ENCODE measurements at regions not wholly inside any gene's neighbourhood (a gene's known extent, or its start where the extent isn't known, plus 50 kb on each side); places are given as distances from the start of the nearest gene placed in this dataset.
"Not testable (repeated sequence)": the region's sequence is repeated elsewhere in the genome, so short reads cannot be mapped to it uniquely, and the experiment has no call there.

DNA sequence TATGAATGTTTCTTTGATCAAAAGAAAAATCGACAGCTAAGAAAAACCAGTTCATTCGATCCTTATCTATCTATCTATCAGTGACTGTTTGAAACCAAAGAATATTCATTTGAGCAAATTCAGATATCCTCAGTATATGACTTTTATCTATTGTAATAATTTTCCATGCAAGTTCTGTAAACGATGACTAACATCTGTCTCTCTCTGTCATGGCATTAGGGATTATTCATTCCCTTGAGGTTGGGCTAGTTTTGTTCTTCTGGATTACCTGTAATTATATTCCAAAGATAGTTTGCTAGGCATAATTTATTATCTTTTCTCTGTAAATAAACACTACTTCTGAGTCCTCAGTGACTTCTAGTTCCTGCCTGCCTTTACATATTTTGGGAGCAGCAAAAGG, 497.7 kb upstream of the CDH11 start:
- DNase-seq (ENCODE audit: low spot score), result no peak

DNA sequence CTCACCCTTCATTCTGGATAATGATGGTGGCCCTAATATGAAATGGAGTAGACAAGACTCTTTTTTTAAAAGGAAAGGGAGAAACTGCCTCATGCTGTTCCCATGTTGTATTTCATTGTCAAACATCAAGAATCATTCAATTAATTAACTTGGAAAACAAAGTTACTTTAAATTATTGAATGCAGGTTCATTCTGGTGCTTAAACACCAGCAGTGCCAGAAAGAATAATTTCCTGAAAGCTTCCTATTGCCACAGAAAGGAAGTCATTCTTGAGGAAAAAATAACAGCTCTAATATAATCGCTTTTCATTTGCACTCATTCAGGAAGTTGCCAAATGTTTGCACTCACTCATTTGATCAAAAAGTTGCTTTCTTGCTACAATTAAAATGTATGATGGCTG, 497.1 kb upstream of the CDH11 start:
- no peak for DNase-seq (ENCODE audit: low spot score)

DNA sequence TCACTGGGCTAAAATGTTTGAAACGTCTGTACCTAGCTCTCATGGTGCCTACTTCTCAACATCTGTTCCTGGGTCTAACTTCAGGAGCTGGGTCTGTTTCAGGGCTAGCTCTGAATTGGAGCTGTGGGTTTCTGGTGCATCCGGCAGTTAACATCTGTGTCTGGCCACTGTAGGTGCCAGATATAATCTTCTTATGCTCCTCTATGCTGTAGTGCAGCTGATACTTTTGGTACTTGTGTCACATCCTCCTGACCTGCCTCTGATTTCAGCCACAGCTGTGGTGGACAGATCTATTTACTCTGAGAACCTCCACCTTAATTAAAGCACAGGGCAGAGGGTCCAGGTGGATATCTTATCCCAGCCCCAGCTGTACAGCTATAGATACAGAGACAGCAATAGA, 496.5 kb upstream of the CDH11 start:
- no peak for DNase-seq (ENCODE audit: low spot score)

DNA sequence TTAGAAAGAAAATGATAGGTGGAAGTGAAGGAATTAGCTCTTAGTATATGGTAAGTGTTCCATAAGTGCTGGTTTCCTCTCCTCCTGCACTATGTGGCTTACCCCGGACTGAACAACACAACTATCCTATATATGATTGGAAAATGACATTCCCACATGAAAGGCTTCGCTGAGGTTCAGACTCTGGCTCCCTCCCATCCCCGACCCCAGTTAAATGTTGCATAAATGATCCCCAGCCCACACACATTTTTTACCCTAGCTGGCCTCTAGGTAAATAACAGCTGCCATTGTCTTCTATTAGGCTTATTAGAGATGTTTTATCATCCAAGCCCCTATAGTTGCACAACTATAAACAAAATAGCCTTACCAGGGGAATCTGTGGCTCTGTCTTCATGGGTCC, 495.6 kb upstream of the CDH11 start:
- DNase-seq (ENCODE audit: low spot score), result no peak

DNA sequence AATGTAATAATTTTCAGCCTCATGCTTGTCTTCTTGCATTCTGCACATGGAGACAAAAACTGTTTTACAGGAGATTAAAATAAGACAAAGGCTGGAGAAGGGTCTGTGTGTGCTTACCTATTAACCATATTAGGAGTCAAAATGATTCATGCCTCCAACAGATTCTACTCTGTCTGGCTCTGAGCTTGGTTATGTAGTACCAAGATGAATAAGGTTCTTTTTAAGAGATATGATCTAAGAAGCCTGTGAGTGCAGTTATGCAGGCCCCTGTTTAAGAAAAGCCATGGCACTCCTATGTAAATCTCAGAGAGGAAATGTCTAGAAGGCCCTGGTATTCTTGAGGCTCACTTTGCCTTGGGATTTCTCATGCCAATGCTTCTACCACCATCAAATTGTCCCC, 486.6 kb upstream of the CDH11 start:
- DNase-seq (ENCODE audit: low spot score), result no peak

DNA sequence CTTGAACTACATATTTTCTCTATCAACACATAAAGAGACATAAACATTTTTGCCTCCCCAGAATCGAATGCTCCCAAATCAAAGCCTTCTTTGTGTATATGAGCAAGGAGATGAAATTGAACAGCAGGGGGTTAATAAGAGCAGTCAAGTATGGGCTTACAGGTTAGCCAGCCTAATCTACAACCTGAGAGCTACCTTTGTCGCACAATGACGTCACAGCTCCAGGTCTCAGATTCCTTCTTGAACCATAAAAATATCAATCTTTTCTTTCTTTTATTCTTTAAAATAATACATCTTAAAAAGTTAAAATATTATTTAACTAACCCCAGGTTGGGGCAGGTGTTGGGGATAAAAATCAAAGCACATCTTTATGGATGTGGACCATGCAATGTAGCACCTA, 482.9 kb upstream of the CDH11 start:
- no peak for DNase-seq (ENCODE audit: low spot score)

DNA sequence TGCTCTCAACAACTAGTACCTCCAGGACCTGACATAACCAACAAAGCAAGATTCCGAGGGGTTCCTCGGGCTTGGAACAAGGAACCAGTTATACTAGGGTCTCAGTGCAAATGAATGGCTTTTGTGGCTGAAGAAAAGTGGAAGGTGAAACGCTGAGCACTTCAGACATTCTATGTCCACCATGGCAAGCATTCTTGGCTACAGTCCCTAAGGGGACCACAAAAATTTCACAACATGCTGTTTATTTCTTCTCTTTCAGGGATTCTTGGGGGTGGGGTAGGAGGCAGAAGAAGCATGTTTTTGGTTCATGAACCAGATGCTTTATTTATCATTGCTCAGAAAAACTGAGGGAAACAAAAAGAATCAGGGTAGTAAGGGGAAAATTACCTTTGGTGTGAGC, 479.9 kb upstream of the CDH11 start:
- no peak for DNase-seq (ENCODE audit: low spot score)

DNA sequence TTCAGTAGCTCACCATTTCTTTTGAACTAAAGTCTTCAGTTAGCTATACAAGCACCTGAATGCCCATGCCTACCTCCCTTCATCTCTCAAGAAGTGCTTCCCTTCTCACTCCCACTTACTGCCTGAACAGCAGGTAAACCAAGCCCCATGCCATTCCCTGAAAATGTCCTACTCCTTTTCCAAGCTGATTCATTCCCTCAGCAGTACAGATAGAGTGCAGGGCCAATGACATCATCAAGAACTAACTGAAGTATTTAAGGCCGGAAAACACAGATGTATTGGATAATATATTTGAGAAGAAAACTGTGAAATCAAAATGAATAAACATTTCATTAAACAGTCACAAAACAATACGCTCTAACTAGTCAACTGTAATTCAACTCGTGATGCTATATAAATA, 478.8 kb upstream of the CDH11 start:
- no peak for DNase-seq (ENCODE audit: low spot score)

DNA sequence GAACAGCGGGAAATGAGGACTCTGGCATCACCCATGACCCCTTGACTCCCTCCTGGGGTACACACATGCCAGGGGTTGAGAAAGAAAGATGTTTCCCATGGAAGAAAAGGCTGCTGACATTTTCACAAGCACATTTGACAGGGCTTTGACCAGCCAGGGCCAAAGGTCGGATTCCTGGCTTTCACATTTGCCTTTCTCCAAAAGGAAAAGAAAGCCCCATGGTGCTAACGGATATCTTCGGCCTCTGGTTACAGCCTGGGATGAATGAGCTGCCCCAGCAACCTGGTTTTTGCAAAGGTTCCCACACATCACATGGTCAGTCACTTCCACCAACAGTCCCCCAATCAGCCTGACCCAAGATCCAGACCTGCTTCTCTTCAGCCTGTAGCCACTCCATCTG, 478.2 kb upstream of the CDH11 start:
- DNase-seq (ENCODE audit: low spot score), result no peak

DNA sequence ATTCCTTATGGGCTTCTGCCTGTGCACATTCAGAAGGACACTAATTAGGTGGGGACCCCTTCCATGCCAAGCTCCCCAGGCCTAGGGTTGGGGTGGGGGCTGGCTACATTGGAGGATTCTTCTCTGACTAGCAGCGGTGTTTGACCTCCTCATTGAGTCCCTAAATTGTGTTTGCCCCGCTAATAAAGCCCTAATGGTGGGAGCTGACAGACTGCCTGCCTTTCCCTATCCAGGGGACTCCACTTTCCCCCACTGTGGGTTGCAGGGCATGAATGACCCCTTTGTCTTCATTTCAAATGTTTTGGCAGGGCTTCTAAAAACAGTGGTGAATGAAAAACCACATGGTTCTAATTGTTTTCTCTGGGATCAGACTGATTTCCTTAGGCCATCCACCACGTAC, 476.8 kb upstream of the CDH11 start:
- no peak for DNase-seq (ENCODE audit: low spot score)

DNA sequence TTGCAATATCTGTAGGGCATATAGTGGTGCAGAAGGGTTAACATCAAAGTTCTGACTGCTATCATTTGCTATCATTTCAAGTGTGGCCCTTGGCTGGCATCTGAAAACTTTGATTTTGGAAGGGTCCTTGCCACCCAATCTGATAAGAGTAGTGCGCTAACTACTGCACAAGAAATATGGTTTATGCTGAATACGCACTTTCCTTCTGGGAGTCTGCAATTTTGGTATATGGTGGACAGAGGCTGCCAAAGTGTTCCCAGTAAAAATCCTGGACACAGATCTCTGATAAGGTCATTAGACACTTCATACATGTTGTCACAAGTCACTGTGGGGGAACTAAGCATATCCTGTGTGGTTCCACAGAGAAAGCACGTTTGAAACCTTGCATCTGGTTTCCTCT, 461.6 kb upstream of the CDH11 start:
- no peak for DNase-seq (ENCODE audit: low spot score)

DNA sequence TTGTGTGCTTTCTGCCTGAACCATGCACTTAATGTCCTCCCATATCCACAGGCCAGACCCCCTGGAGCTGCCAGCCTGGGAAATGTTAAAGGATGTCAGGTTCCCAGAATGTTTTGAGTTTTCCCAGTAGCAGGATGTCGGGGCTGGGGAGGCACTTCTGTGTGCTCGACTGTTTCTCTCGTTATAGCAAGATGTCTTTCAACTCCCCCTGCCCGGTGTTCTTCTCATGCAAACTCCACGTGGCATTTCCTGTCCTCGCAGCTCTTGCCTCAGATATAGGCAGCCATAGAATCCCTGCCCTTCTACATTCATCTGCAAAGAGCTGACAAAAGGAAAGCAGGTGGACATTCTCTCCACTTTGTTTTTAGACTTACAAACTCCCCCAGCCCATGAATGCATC, 457.2 kb upstream of the CDH11 start:
- no peak for DNase-seq (ENCODE audit: low spot score)

DNA sequence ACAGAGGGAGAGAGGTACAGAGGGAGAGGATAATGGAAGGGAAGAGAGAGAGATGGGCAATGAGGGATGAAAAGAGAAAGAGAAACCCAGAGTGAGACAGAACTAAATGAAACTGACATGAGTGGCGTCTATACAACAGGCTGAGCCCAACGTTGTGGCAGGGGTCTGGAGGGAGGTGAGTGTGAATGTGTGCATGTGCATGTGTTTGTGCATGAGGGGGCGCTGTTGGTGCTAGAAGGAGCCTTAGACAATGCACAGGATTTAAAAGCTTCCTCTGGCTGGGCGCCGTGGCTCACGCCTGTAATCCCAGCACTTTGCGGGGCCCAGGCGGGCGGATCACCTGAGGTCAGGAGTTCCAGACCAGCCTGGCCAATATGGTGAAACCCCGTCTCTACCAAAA, 454.8 kb upstream of the CDH11 start:
- DNase-seq (ENCODE audit: low spot score), result no peak

DNA sequence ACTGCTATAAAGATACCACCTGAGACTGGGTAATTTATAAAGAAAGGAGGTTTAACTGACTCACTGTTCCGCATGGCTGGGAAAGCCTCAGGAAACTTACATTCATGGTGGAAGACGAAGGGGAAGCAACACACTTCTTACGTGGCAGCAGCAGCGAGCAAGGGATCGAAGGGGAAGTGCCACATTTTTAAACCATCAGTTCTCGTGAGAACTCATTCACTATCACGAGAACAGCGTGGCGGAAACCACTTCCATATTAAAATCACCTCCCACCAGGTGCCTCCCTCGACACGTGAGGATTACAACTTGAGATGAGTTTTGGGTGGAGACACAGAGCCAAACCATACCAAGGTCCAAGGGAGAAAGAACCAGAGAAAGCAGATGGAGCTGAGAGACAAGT, 454.3 kb upstream of the CDH11 start:
- DNase-seq (ENCODE audit: low spot score), result no peak

DNA sequence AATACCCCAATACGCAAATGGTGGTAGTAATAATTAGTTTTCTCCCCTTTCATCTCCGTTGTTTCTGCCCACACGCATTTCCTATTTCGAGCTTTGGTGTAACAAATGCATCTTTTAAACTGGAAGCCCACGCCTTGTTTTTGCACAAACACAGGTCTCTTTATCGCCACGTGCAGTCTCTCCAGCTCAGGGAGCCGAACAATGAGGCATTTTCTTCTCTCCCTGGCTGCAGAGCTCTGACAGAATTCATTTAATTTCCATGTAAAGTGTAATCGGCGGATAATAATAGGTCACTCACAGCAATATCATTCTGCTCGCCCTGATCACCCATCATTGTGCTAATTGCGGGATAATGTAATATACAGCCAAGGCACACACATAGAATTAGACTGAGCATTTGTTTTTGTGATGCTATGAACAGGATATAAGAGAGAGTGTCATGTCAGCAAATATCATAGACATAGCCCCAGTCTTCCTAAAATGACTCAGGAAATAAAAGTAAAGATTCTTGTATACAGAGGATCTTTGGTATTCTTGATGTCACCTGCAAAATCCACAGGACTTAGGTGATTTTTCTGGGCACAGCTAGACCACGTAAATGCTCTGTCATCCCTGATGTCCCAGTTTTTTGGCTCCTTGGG, 452.6 kb upstream of the CDH11 start:
- DNase-seq (ENCODE audit: low spot score), result no peak

DNA sequence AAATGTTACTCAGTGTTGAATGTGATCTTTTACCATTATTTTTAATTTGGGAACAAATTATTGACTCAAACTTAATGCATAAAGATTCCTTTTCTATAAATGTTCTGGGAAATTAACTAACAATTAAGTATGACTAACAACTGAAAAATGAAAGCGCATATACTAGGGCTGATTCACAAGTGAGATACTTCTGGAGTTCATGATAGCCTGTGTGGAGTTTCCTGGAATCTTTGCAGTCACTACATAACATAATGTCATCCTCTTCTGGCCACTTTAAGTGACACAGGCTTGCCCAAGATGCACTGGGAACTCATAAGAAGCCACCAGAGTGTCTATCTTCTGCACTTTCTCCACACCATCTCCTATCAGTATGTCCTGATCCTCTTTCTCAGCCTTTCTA, 450.3 kb upstream of the CDH11 start:
- no peak for DNase-seq (ENCODE audit: low spot score)

DNA sequence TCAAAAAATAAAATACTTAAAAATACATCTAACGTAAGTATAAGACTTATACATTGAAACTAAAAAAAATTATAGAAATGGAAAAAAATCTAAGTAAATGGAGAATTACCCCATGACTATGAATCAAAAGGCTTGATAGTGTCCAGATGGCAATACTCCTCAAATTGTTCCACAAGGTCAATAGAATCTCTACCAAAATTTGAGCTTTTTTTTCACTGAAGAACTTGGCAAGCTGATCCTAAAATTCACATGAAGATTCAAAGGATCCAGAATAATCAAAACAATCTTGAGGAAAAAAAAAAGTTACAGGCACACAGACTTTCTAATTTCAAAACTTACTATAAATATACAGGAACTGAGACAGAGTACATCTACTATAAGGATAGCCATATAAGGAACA, 448.4 kb upstream of the CDH11 start:
- DNase-seq (ENCODE audit: low spot score), result no peak

DNA sequence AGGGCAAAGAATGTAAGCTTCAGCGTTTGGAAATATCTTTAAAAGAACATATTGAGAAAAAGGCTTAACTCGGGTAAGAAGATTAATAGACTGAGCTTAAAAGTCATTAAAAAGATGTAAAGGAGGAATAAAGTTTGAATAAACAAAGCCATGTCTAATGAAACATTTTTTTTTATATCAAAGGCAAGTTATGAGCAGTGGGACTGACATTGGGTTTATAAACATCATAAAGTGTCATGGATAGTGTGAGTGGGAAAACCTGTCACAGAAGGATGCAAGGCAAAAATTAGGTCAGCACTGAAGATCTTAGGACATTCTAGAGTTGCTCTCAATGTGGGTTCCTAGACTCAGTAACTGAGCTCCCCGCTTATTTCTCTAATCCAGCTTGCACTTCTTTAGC, 438.0 kb upstream of the CDH11 start:
- DNase-seq (ENCODE audit: low spot score), result no peak

DNA sequence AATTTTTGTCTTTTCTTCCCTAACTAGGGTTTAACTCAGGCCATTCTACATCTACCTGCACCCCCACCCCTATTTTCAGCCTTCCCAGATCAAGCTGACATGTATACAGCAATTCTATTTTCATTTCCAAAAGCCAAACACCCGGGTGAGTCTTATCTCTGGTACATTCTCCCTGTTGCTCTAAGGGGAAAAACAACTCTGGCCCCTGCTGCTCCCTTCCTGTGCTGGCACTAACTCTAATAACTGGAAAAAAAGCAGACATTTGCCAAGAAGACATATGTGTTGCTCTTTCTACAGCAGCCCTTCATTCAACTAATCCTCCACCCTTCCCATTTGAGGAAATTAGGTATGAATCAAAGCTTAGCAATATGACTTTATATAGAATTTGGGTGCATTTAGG, 427.8 kb upstream of the CDH11 start:
- DNase-seq (ENCODE audit: low spot score), result not testable (repeated sequence)

DNA sequence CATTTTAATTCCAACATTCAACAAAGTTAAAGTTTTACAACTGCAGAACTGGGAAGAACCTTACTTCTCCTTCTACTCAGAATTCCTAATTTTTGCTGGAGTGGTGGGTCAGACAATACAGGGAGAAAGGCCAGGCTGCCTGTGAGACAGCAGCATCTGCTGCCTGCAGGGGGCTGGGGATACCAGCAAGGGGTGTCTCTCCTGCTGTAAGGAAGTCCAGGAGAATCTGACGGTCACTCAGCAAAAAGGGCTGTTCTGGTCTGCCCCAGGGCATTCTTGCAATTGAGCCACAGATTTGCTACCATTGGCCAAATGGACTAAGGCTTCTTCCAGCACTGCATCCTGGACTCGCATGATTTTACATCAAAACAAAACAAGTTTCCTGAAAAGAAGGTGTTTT, 426.6 kb upstream of the CDH11 start:
- DNase-seq (ENCODE audit: low spot score), result no peak

DNA sequence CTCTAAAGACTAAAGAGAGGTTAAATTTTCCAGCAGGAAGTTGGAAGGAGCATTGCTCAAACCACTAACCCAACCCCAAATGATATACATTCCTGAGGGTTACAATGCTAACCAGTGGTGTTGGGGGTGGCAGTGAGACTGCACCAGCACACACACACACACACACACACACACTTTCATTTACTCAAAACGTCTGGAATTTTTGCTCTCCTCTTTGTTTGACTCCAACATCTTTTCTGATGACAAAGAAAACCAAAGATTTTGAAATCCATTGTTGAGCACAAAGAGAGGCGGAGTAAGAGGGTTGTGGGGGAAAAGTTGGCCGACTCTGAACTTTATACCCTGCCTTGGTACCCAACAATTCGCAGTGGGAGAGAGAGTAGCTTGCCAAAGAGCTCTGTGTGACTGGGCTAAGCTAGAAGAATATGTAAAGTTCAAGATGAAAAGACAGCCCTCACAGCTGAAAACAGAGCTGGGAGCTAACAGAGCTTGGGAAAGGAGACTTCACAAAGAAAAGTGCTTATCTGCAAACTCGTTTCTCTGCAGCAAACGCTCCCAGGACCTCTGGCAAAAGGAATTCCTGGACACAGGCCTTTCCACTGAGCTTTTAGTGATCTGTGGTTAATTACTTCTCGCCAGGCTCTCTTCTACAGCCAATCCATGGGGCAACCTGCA, 426.0 kb upstream of the CDH11 start:
- DNase-seq (ENCODE audit: low spot score), result no peak

DNA sequence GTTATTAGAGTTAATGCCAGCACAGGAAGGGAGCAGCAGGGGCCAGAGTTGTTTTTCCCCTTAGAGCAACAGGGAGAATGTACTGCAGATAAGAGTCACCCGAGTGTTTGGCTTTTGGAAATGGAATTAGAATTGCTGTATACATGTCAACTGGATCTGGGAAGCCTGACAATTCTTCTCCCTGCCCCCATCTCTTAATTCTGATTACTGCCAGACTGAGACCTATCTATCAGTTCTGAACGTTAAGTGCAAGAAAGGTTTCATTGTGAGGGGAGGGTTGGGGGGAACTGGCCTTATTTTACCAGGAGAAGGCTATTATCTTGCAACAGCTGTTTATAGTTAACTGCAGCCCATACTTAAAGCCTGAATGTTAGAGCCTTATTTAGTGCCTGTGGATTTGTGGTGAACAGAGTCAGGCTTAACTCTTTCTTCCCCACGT, 424.5 kb upstream of the CDH11 start:
- no peak for DNase-seq (ENCODE audit: low spot score)

DNA sequence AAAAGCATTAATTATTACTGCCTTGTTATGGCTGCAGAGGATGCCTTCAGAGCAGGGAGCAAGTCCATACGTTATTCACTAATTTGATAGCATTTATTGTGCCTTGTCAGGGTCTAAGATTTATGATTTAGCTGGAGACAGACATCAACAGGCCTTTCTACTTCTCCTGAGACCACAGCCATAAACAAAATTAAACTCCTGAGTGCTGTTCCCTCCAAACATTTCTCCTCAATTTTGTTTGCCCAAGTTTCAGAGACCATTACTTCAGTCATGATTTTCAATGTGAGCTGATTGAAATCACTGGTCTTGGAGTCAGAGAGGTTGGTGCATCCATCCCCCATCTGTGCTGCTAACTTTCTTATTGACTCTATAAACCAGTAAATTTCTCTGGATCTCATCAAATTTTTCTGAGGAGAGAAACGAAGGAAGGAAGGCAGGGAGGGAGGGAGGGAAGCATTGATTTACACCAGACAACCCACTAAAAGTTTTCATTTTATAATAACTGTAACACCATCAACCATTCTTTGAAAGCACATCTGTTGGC, 423.6 kb upstream of the CDH11 start:
- no peak for DNase-seq (ENCODE audit: low spot score)
